Spleen (tissue), 7 donors: ENCODE measurements at regions not wholly inside any gene's neighbourhood (a gene's known extent, or its start where the extent isn't known, plus 50 kb on each side); places are given as distances from the start of the nearest gene placed in this dataset.

Experiments used
- CTCF ChIP-seq, 11 experiments: fragments of 200-600 bp in 7 of 11; fragments of 450-650 bp in 4 of 11; sonication (generic) in 4 of 11; IDR thresholded peaks in 8 of 11; conservative IDR thresholded peaks in 3 of 11; 1 replicate in 7 of 11; 2 replicates in 4 of 11; pipeline versions ENCODE4 v1.4.0 to v1.8.0; 2016 to 2021; ENCODE audit warnings: antibody characterized with exemption in 11 of 11, inconsistent platforms in 4 of 11, mild to moderate bottlenecking in 1 of 11
- POLR2A ChIP-seq, 3 donors: fragments of 450-650 bp; IDR thresholded peaks; one replicate each; pipeline ENCODE4 v1.5.1; 2017; ENCODE audit warnings: antibody characterized with exemption in 3 of 3, mild to moderate bottlenecking in 1 of 3
- POLR2AphosphoS5 ChIP-seq, 3 donors: sonication (generic); formaldehyde crosslinking; IDR thresholded peaks; one replicate each; pipeline ENCODE4 v1.5.1; 2017; ENCODE audit warnings: antibody characterized with exemption in 3 of 3
- donor health status: DM: no; HTN: no; CAD: no; lungs with moderate emphysema.
- donor health status: DM: no; HTN: no; CAD: no.
- donor health status: DM: no; HTN: no; CAD: no.

GRCh38 chr7:79855172-79855571 is 279.5 kb upstream of the GNAI1 start:
- TF ChIP-seq CTCF (IDR thresholded peaks at IDR 0.05 in 8 of 11, conservative IDR thresholded peaks at IDR 0.05 in 3 of 11) (no peak), POLR2AphosphoS5 (IDR thresholded peaks at IDR 0.05) (no peak), POLR2A (IDR thresholded peaks at IDR 0.05) (no peak)
